Right cardiac atrium (tissue), 5 donors: ENCODE measurements at regions not wholly inside any gene's neighbourhood (a gene's known extent, or its start where the extent isn't known, plus 50 kb on each side); places are given as distances from the start of the nearest gene placed in this dataset.

Experiments
- ATAC-seq, 2 donors: fragments of 200-7000 bp; cut with Tn5 transposase; one replicate each; pipeline versions ENCODE4 v1.8.0 to v1.9.1; 2020; ENCODE audit warnings: moderate library complexity in 2 of 2, mild to moderate bottlenecking in 1 of 2
- DNase-seq, 3 donors: peaks; one replicate each; pipeline ENCODE4 v3.0.0-alpha.2; 2020
- H3K27ac ChIP-seq: one replicate; pipeline ENCODE4 v1.5.1; 2013; ENCODE audit warnings: mild to moderate bottlenecking, low read length, control low read depth, moderate library complexity
- H3K27me3 ChIP-seq: one replicate; pipeline ENCODE4 v1.6.1; 2013; ENCODE audit not compliant: control insufficient read depth, insufficient read depth
- H3K4me1 ChIP-seq: one replicate; pipeline ENCODE4 v1.6.1; 2013; ENCODE audit warnings: low read length; ENCODE audit not compliant: control insufficient read depth, insufficient read depth
- H3K4me3 ChIP-seq: one replicate; pipeline ENCODE4 v1.5.1; 2013; ENCODE audit warnings: low read length, control low read depth
- H3K9me3 ChIP-seq: one replicate; pipeline ENCODE4 v1.6.1; 2013; ENCODE audit warnings: low read length; ENCODE audit not compliant: control insufficient read depth
- WGBS: extraction: QIAGEN DNeasy Blood & Tissue Kit; methylation state at CpG from one replicate; pipeline ENCODE4 v1.1.7; 2013; 5-methylcytosine and 5-hydroxymethylcytosine counted together
- intact Hi-C, 4 donors: fragments of 100-400 bp; cut with DNase I; formaldehyde crosslinking; loops; one replicate each; pipeline versions ENCODE4 v1.11.0 to v1.14.0; 2022 to 2023
- donor health status: healthy with polysubstance abuse.
- donor health status: DM: no; HTN: yes; CAD: no.
- donor health status: DM: no; HTN: no; CAD: no.
- donor health status: DM: no; HTN: yes; CAD: no; lungs with severe emphysema.
- donor health status: DM: yes; HTN: yes; CAD: no.

DNA sequence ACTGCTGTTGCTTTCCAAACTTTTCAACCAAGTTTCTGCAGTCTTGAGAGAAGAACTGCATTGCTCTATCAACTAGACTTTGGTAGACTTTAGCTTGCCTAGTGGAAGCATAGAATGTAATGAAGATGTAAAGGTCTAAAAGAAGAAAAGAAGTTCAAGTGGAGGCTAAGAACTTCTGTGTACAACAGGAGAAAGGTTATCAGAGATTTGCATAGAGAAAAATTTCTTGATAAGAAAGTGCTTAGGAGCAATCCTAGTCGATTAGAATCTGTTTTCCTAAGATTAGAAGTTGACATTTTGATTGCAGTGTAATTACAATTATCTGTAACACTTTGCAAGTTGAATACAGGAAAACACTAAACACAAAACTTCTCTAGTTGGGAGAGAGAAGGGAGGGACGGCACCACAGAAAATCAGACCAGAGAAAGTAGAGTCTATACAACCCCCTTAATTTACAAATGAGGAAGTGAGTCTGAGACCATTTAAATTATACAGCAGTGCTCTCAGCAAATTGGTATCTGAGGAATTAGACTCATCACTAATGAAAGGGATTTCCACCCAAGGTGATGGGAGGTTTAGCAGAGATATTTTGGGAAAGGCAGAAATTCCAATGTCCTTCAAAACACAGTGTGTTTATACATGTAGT is 194.3 kb upstream of the MARCKS start:
- 41% methylated on average over 2 of the region's 2 CpGs for WGBS
- Histone ChIP-seq H3K27me3 (no peaks in the 10 kb centered on the region), H3K9me3 (no peaks in the 10 kb centered on the region), H3K4me1 (no peaks in the 10 kb centered on the region), H3K4me3 (no peak overlapping the region), H3K27ac (no peak overlapping the region)
- DNase-seq (no peak), ATAC-seq (no peak)
- intact Hi-C loops = no loop called here

- no peak for ATAC-seq
- Histone ChIP-seq H3K4me3 (no peak overlapping the region), H3K9me3 (no peaks in the 10 kb centered on the region), H3K4me1 (peaks cover 3% of the 10 kb centered on the region), H3K27ac (no peak overlapping the region), H3K27me3 (no peaks in the 10 kb centered on the region)
- DNase-seq = no peak
- intact Hi-C loops = no loop called here
- WGBS = 96% methylated on average over 2 of the region's 2 CpGs
Measured at GRCh38 chr6:113664909-113665308, 192.2 kb upstream of the MARCKS start.

DNA sequence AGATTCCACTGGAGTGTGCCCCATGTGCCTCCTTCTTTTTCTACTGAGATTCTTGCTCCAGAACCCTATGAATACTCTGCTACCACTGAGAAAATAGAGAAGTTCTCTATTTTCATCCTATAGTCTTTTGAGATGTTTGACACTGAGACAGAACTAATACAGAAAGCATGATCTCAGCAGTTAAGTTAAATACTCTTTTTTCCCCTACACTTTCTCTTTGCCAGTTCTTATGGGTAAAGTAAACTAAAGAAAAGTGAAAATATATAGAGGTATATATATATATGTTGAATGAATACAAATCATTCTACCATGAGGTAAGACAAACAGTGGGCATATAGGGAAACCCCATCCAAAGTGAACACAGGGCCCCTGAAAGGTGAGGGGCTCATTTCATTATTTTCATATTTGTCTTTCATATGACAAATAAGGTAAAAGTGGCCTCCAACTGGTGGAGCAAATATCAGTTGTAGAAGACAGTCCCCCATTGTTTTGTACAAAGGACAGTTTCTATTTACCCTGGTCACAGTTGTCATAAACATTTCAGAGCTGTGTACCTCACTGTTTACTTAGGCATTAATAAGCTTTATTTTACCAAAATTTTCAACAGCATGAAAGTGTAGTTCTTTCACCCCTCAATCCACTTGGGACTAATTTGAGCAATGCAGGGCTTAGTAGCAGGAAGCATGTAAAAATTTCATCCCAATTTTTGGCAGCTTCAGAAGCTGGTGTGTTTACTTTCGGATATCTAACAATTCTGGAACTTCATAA is 188.3 kb upstream of the MARCKS start:
- Histone ChIP-seq H3K4me3 (no peak overlapping the region), H3K27me3 (no peaks in the 10 kb centered on the region), H3K27ac (no peak overlapping the region), H3K9me3 (no peaks in the 10 kb centered on the region), H3K4me1 (peaks cover 3% of the 10 kb centered on the region)
- DNase-seq (no peak), ATAC-seq (peak; percentile 55 to 68)
- WGBS = 37% methylated on average over 1 of the region's 1 CpG
- intact Hi-C loops = no loop called here

DNA sequence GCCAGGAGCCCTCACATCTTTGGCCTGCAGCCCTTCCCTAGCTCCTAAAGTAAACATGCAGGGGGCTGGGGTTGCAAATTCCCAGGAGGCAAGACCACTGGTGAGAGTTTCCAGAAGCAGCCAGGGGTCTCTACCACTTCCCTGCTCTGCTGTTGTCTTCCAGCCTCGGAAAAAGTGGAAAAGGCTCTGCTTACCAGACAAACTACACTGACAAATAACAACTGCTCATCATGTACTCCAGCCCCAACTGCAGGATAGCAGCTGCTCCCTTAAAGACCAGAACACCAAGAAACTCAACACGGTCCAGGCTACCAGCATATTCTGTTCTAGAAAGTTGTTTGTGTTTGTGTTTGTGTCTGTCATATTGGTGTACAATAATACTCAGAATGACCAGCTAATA is 187.5 kb upstream of the MARCKS start:
- ATAC-seq = no peak
- intact Hi-C loops = no loop called here
- H3K27ac ChIP-seq = peak overlapping the region; percentile 56
- peaks cover 3% of the 10 kb centered on the region for H3K4me1 ChIP-seq
- no peak overlapping the region for H3K4me3 ChIP-seq
- DNase-seq = no peak
- 52% methylated on average over 2 of the region's 2 CpGs for WGBS
- no peaks in the 10 kb centered on the region for H3K27me3 ChIP-seq
- no peaks in the 10 kb centered on the region for H3K9me3 ChIP-seq

DNA sequence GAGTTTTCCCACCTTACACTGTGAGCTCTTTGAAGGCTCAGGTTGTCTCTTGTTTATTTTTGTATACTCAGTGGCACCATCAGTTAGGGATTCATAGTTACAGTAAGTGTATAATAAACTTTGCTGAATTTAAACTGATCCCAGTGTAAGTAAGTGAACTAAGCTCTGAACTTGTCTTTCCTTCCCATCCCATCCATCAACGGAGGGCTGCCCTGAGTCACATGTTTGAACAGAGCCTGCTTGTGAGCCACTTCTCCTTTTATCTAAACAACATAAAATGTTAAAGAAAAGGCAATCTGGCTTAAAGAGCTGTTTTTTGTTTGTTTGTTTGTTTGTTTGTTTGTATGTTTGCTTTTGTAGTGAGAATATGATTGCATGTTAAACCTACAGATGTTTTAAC is 185.7 kb upstream of the MARCKS start:
- intact Hi-C loops = no loop called here
- no peak overlapping the region for H3K27ac ChIP-seq
- DNase-seq (no peak), ATAC-seq (no peak)
- H3K27me3 ChIP-seq = no peaks in the 10 kb centered on the region
- no peak overlapping the region for H3K4me3 ChIP-seq
- no peaks in the 10 kb centered on the region for H3K9me3 ChIP-seq
- 35% methylated on average over 1 of the region's 1 CpG for WGBS
- H3K4me1 ChIP-seq = peaks cover 3% of the 10 kb centered on the region

GRCh38 chr6:113672491-113673149 is 184.5 kb upstream of the MARCKS start:
- intact Hi-C loops = no loop called here
- 29% methylated on average over 8 of the region's 8 CpGs for WGBS
- no peaks in the 10 kb centered on the region for H3K27me3 ChIP-seq
- H3K27ac ChIP-seq = peak overlapping the region; percentile 3
- peaks cover 3% of the 10 kb centered on the region for H3K4me1 ChIP-seq
- DNase-seq (peak; percentile 76 to 93 (median 90)), ATAC-seq (peak; percentile 91)
- peak overlapping the region; percentile 3 for H3K4me3 ChIP-seq
- no peaks in the 10 kb centered on the region for H3K9me3 ChIP-seq

DNA sequence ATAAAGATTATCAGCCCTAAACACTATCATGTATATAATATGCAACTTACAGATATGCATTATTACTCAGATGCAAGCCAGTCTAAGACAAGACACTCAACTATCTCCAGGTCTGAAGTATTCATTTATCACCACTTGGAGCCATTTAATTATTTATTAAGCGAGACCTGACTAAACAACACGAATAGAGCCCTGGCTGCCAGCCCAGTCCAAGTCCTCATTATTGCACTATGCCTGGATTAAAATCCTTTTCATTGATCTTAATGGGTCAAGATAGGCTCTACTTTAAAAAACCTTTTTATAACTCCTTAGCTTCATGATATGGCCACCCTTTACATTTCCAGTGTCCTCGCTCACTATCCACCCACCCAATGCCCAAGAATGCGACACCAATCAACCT is 183.1 kb upstream of the MARCKS start:
- DNase-seq (no peak), ATAC-seq (no peak)
- WGBS = 65% methylated on average over 4 of the region's 4 CpGs
- H3K27ac ChIP-seq = no peak overlapping the region
- intact Hi-C loops = no loop called here
- no peaks in the 10 kb centered on the region for H3K9me3 ChIP-seq
- H3K4me1 ChIP-seq = peaks cover 3% of the 10 kb centered on the region
- no peak overlapping the region for H3K4me3 ChIP-seq
- no peaks in the 10 kb centered on the region for H3K27me3 ChIP-seq

DNA sequence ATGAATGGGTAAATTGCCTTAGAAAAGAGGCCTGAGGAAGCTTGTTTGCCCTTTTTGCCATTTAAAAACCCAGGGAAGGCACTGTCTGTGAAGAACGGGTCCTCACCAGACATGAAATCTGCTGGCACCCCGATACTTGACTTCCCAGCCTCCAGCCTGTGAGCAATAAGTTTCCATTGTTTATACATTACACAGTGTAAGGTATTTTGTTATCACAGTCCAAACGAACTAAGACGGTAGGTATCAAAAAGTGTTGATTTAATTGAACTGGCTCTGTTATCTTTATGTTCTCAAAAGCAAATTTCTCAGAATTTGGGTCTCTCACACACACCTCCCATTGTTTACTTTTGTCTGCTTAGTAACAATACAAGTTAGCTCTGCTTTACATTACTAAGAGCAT is 181.1 kb upstream of the MARCKS start:
- Histone ChIP-seq H3K9me3 (no peaks in the 10 kb centered on the region), H3K4me1 (no peaks in the 10 kb centered on the region), H3K27ac (no peak overlapping the region), H3K27me3 (no peaks in the 10 kb centered on the region), H3K4me3 (no peak overlapping the region)
- DNase-seq = no peak
- ATAC-seq = no peak
- WGBS = 69% methylated on average over 4 of the region's 4 CpGs
- intact Hi-C loops = no loop called here

- intact Hi-C loops = no loop called here
- Histone ChIP-seq H3K27me3 (no peaks in the 10 kb centered on the region), H3K9me3 (no peaks in the 10 kb centered on the region), H3K4me3 (no peak overlapping the region), H3K27ac (no peak overlapping the region), H3K4me1 (no peaks in the 10 kb centered on the region)
- WGBS = 60% methylated on average over 1 of the region's 1 CpG
- no peak for DNase-seq
- ATAC-seq = no peak
Measured at GRCh38 chr6:113676968-113677367, 180.2 kb upstream of the MARCKS start.

GRCh38 chr6:113679051-113679450 is 178.1 kb upstream of the MARCKS start:
- DNase-seq (no peak), ATAC-seq (no peak)
- Histone ChIP-seq H3K4me3 (no peak overlapping the region), H3K27ac (no peak overlapping the region), H3K27me3 (no peaks in the 10 kb centered on the region), H3K9me3 (no peaks in the 10 kb centered on the region), H3K4me1 (no peaks in the 10 kb centered on the region)
- 71% methylated on average over 3 of the region's 3 CpGs for WGBS
- intact Hi-C loops = no loop called here

GRCh38 chr6:113680301-113680700 is 176.8 kb upstream of the MARCKS start:
- Histone ChIP-seq H3K4me1 (no peaks in the 10 kb centered on the region), H3K9me3 (no peaks in the 10 kb centered on the region), H3K27me3 (no peaks in the 10 kb centered on the region), H3K27ac (no peak overlapping the region), H3K4me3 (no peak overlapping the region)
- no peak for ATAC-seq
- DNase-seq = no peak
- 78% methylated on average over 2 of the region's 2 CpGs for WGBS
- intact Hi-C loops = loop anchor here in 1 of 4 donors (5.0 kb wide), 1 partner anchor 52 kb away; no protein-coding TSS in a partner anchor
